ENCODE measurements at regions not wholly inside any gene's neighbourhood (a gene's known extent, or its start where the extent isn't known, plus 50 kb on each side); places are given as distances from the start of the nearest gene placed in this dataset.

GRCh38 chr15:70328679-70329115 is 231.0 kb upstream of the TLE3 start:
- TF ChIP-seq POLR2A (IDR thresholded peaks at IDR 0.05) (no peak), CTCF (IDR thresholded peaks at IDR 0.05) (no peak)
